A549 (cell line): ENCODE measurements at regions not wholly inside any gene's neighbourhood (a gene's known extent, or its start where the extent isn't known, plus 50 kb on each side); places are given as distances from the start of the nearest gene placed in this dataset.

Experiments
- CTCF ChIP-seq: fragments of >200 bp; sonication (Bioruptor Twin); formaldehyde crosslinking; IDR thresholded peaks from 3 replicates; pipeline ENCODE4 v1.5.1; 2016
- EP300 ChIP-seq, 2 experiments: fragments of >200 bp; sonication (Bioruptor Twin); formaldehyde crosslinking; IDR thresholded peaks; 2 replicates in 1 of 2; 3 replicates in 1 of 2; pipeline ENCODE4 v1.6.1; 2016 to 2017
- KDM1A ChIP-seq: fragments of 200-600 bp; sonication (generic); IDR thresholded peaks from 2 replicates; pipeline ENCODE4 v1.6.1; 2016; ENCODE audit warnings: low read depth, mild to moderate bottlenecking
- MAX ChIP-seq: IDR thresholded peaks from 2 replicates; pipeline ENCODE4 v1.6.1; 2012
- MAZ ChIP-seq: fragments of 150-350 bp; IDR thresholded peaks from 2 replicates; pipeline ENCODE4 v1.6.1; 2014; ENCODE audit warnings: antibody characterized with exemption, low read depth, low read length, borderline replicate concordance
- POLR2A ChIP-seq: IDR thresholded peaks from 2 replicates; pipeline ENCODE4 v1.6.1; 2012; ENCODE audit warnings: mild to moderate bottlenecking, low read length
- RFX5 ChIP-seq: fragments of 450-650 bp; IDR thresholded peaks from 2 replicates; pipeline ENCODE4 v1.7.1; 2014; ENCODE audit warnings: antibody characterized with exemption, mild to moderate bottlenecking, moderate library complexity
- TF ChIP-seq, protein P1 (sequence below): fragments of 250-450 bp; sonication (Bioruptor Pico); IDR thresholded peaks from 2 replicates; pipeline ENCODE4 v1.5.0; 2021; ENCODE audit warnings: mild to moderate bottlenecking, moderate library complexity, borderline replicate concordance

- no peak for TF ChIP-seq MAZ
- TF ChIP-seq CTCF, result no peak
- TF ChIP-seq, protein P1, sequence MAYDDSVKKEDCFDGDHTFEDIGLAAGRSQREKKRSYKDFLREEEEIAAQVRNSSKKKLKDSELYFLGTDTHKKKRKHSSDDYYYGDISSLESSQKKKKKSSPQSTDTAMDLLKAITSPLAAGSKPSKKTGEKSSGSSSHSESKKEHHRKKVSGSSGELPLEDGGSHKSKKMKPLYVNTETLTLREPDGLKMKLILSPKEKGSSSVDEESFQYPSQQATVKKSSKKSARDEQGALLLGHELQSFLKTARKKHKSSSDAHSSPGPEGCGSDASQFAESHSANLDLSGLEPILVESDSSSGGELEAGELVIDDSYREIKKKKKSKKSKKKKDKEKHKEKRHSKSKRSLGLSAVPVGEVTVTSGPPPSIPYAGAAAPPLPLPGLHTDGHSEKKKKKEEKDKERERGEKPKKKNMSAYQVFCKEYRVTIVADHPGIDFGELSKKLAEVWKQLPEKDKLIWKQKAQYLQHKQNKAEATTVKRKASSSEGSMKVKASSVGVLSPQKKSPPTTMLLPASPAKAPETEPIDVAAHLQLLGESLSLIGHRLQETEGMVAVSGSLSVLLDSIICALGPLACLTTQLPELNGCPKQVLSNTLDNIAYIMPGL, result no peak
- no peak for TF ChIP-seq MAX
- TF ChIP-seq POLR2A, result no peak
- no peak for TF ChIP-seq RFX5
- TF ChIP-seq EP300 (IDR thresholded peaks at IDR 0.05), result no peak
- no peak for TF ChIP-seq KDM1A
These were observed 139.6 kb downstream of the NAV1 start for GRCh38 chr1:201678264-201679101.
